Tibial nerve (tissue), 4 donors: ENCODE measurements at regions not wholly inside any gene's neighbourhood (a gene's known extent, or its start where the extent isn't known, plus 50 kb on each side); places are given as distances from the start of the nearest gene placed in this dataset.

Source experiments
- CTCF ChIP-seq, 5 experiments: fragments of 200-600 bp in 3 of 5; fragments of 450-650 bp in 2 of 5; sonication (generic) in 3 of 5; IDR thresholded peaks; one replicate each; pipeline ENCODE4 v1.5.1; 2016 to 2019; ENCODE audit warnings: antibody characterized with exemption in 5 of 5, mild to moderate bottlenecking in 3 of 5, moderate library complexity in 2 of 5
- EP300 ChIP-seq, 2 donors: sonication (generic); formaldehyde crosslinking; IDR thresholded peaks; one replicate each; pipeline ENCODE4 v1.6.1; 2017; ENCODE audit warnings: antibody characterized with exemption in 2 of 2, mild to moderate bottlenecking in 1 of 2

GRCh38 chr5:104576677-104577076 is 1014.1 kb upstream of the NUDT12 start:
- TF ChIP-seq EP300 (IDR thresholded peaks at IDR 0.05): no peak
- no peak for TF ChIP-seq CTCF (IDR thresholded peaks at IDR 0.05)
